ENCODE measurements at regions not wholly inside any gene's neighbourhood (a gene's known extent, or its start where the extent isn't known, plus 50 kb on each side); places are given as distances from the start of the nearest gene placed in this dataset.
A peak's percentile ranks its signal among the peaks of the same experiment; 100 is the strongest.

DNA sequence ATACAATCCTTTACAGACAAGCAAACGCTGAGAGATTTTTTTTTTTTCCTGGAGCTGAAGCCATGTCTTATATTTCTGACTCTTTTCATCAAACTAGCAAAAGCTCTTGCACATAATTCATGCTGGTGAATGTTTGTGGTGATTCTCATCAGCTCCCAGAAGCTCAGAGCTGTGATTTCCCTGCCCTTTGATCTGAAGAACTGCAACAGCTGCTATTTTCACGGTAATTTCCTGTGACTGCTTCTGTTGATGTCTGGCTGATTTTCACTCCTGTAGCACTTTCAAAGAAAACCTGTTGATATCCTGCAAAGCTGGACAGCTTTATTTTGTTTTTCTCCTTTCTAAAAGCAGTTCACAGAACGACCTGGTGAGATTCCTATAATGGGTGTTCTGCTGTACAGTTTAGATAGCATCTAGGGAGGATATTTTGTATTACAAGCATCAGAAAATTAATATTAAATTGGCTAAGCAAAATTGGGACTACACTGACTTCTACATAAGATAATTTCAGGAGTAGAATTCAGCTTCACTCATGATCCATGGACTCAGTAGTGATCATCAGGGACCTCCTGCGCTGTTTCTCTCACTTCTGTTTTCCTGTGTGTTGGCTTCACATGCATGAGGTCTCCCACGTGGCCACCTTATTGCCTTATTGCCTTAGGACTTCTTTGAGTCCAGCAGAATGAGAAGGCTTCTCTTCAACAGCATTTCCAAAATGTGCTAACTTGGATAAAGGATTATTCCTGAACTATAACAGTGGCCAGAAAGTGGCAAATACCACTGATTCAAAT, 1111.6 kb upstream of the SORCS1 start:
- 0 out of 2 replicates have a peak overlapping the region, but pooled peaks have one; percentile 4 for H2AFZ ChIP-seq (ENCODE audit: low read depth)
- TF ChIP-seq, protein P1, sequence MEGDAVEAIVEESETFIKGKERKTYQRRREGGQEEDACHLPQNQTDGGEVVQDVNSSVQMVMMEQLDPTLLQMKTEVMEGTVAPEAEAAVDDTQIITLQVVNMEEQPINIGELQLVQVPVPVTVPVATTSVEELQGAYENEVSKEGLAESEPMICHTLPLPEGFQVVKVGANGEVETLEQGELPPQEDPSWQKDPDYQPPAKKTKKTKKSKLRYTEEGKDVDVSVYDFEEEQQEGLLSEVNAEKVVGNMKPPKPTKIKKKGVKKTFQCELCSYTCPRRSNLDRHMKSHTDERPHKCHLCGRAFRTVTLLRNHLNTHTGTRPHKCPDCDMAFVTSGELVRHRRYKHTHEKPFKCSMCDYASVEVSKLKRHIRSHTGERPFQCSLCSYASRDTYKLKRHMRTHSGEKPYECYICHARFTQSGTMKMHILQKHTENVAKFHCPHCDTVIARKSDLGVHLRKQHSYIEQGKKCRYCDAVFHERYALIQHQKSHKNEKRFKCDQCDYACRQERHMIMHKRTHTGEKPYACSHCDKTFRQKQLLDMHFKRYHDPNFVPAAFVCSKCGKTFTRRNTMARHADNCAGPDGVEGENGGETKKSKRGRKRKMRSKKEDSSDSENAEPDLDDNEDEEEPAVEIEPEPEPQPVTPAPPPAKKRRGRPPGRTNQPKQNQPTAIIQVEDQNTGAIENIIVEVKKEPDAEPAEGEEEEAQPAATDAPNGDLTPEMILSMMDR (conservative IDR thresholded peaks at IDR 0.05; ENCODE audit: low read depth, low read length): no peak
- no peak overlapping the region for H3K9ac ChIP-seq
- H3K4me2 ChIP-seq: peak overlapping the region; percentile 29; the same call in 1 of the 2 replicates
- no peaks in the 10 kb centered on the region for H3K79me2 ChIP-seq (ENCODE audit: insufficient read depth, low read depth)
- no peak overlapping the region for H3K27ac ChIP-seq
- no peaks in the 10 kb centered on the region for H4K20me1 ChIP-seq (ENCODE audit: insufficient read depth)
- H3K36me3 ChIP-seq (ENCODE audit: insufficient read depth): no peaks in the 10 kb centered on the region
- H3K4me1 ChIP-seq (ENCODE audit: low read depth, poor library complexity, severe bottlenecking): peaks cover 4% of the 10 kb centered on the region
- no peaks in the 10 kb centered on the region for H3K27me3 ChIP-seq (ENCODE audit: insufficient read depth, low read depth)
- H3K4me3 ChIP-seq (IDR thresholded peaks at IDR 0.05; ENCODE audit: insufficient read depth, low read depth, low read length): no peak overlapping the region

- TF ChIP-seq, protein P1 (conservative IDR thresholded peaks at IDR 0.05; ENCODE audit: low read depth, low read length): no peak
- H4K20me1 ChIP-seq (ENCODE audit: insufficient read depth): no peaks in the 10 kb centered on the region
- H3K27ac ChIP-seq: no peak overlapping the region
- no peaks in the 10 kb centered on the region for H3K36me3 ChIP-seq (ENCODE audit: insufficient read depth)
- H2AFZ ChIP-seq (ENCODE audit: low read depth): no peak overlapping the region
- H3K79me2 ChIP-seq (ENCODE audit: insufficient read depth, low read depth): no peaks in the 10 kb centered on the region
- H3K27me3 ChIP-seq (ENCODE audit: insufficient read depth, low read depth): no peaks in the 10 kb centered on the region
- H3K4me1 ChIP-seq (ENCODE audit: low read depth, poor library complexity, severe bottlenecking): no peaks in the 10 kb centered on the region
- H3K4me3 ChIP-seq (IDR thresholded peaks at IDR 0.05; ENCODE audit: insufficient read depth, low read depth, low read length): no peak overlapping the region
- no peak overlapping the region for H3K9ac ChIP-seq
- H3K4me2 ChIP-seq: no peak overlapping the region
Measured at GRCh38 chr10:108260383-108260906, 1095.9 kb upstream of the SORCS1 start.

- no peaks in the 10 kb centered on the region for H3K79me2 ChIP-seq (ENCODE audit: insufficient read depth, low read depth)
- H3K36me3 ChIP-seq (ENCODE audit: insufficient read depth): no peaks in the 10 kb centered on the region
- H3K27ac ChIP-seq: no peak overlapping the region
- no peaks in the 10 kb centered on the region for H3K27me3 ChIP-seq (ENCODE audit: insufficient read depth, low read depth)
- TF ChIP-seq, protein P1 (conservative IDR thresholded peaks at IDR 0.05; ENCODE audit: low read depth, low read length): no peak
- H3K4me1 ChIP-seq (ENCODE audit: low read depth, poor library complexity, severe bottlenecking): no peaks in the 10 kb centered on the region
- no peak overlapping the region for H3K4me3 ChIP-seq (IDR thresholded peaks at IDR 0.05; ENCODE audit: insufficient read depth, low read depth, low read length)
- H4K20me1 ChIP-seq (ENCODE audit: insufficient read depth): no peaks in the 10 kb centered on the region
- H2AFZ ChIP-seq (ENCODE audit: low read depth): no peak overlapping the region
- no peak overlapping the region for H3K4me2 ChIP-seq
- H3K9ac ChIP-seq: no peak overlapping the region
Measured at GRCh38 chr10:108254089-108254488, 1089.6 kb upstream of the SORCS1 start.

GRCh38 chr10:108252771-108253170, 1088.3 kb upstream of the SORCS1 start:
- H4K20me1 ChIP-seq (ENCODE audit: insufficient read depth): no peaks in the 10 kb centered on the region
- H2AFZ ChIP-seq (ENCODE audit: low read depth): no peak overlapping the region

More at GRCh38 chr10:108252771-108253170, 1088.3 kb upstream of the SORCS1 start:
- Histone ChIP-seq H3K4me2 (no peak overlapping the region), H3K4me3 (IDR thresholded peaks at IDR 0.05; ENCODE audit: insufficient read depth, low read depth, low read length) (no peak overlapping the region), H3K4me1 (ENCODE audit: low read depth, poor library complexity, severe bottlenecking) (no peaks in the 10 kb centered on the region), H3K27me3 (ENCODE audit: insufficient read depth, low read depth) (no peaks in the 10 kb centered on the region), H3K9ac (no peak overlapping the region), H3K79me2 (ENCODE audit: insufficient read depth, low read depth) (no peaks in the 10 kb centered on the region), H3K36me3 (ENCODE audit: insufficient read depth) (no peaks in the 10 kb centered on the region), H3K27ac (no peak overlapping the region)
- TF ChIP-seq, protein P1 (conservative IDR thresholded peaks at IDR 0.05; ENCODE audit: low read depth, low read length): no peak

All from KMS-11 (cell line).